Posterior vena cava (tissue), 2 donors: ENCODE measurements at regions not wholly inside any gene's neighbourhood (a gene's known extent, or its start where the extent isn't known, plus 50 kb on each side); places are given as distances from the start of the nearest gene placed in this dataset.
A peak's percentile ranks its signal among the peaks of the same experiment; 100 is the strongest.
"Not testable (repeated sequence)": the region's sequence is repeated elsewhere in the genome, so short reads cannot be mapped to it uniquely, and the experiment has no call there.

Source experiments
- DNase-seq: peaks from one replicate; pipeline ENCODE4 v3.0.0-alpha.2; 2020; ENCODE audit warnings: low spot score
- intact Hi-C, 2 donors: fragments of 100-400 bp; cut with DNase I; formaldehyde crosslinking; loops; one replicate each; pipeline versions ENCODE4 v1.14.1 to v1.14.2; 2022 to 2023
- donor health status: DM: yes; HTN: yes; CAD: no.
- donor health status: DM: yes; HTN: yes; CAD: no.

DNA sequence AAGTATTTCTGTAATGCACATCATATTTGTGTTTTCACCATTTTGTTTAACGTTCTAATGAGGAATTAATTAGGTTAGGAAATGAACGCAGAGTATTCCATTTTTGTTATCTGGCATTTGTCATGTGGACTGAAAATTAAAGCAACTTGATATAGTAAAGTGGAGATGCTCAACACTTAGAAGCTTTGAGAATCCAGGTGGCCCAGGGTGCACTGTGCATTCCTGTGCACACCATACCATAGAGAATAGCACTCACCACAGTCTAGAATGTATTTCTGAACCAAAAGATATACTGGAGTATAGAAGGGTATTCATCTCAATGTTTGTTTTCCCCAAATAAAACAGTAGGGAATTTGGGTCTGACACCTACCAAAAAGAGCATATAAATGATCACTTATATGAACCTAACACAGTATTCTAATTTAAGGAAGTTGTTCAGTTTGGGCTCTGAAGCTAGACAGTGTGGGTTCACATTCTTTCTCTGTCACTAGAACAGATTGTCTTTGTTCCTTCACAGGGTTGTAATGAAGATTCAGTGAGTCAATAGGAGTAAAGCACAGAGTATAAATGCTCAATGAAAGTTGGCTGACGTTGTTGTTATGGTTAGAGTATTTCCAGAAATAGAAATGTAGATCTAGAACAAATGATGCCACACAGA is 125.6 kb upstream of the DMRT1 start:
- DNase-seq = no peak
- intact Hi-C loops = no loop called here

DNA sequence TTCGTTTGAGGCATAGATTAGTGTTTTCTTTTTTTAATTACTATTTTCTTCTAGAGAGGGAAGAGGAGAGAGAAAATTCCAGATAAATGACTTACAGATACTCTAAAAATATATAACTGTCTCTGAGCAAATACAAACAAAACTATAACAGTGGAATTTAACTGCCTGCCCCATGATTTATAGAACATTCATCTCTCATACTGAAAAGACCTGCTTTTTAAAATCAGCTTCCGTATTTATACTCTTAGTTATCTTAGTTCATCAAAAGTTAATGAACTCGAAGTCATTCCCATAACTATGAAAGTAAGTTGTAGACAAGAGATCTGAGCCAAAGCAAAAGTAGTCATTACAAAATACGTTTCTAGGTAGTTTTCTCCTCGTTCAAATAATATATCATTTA is 123.8 kb upstream of the DMRT1 start:
- DNase-seq = no peak
- intact Hi-C loops = no loop called here

DNA sequence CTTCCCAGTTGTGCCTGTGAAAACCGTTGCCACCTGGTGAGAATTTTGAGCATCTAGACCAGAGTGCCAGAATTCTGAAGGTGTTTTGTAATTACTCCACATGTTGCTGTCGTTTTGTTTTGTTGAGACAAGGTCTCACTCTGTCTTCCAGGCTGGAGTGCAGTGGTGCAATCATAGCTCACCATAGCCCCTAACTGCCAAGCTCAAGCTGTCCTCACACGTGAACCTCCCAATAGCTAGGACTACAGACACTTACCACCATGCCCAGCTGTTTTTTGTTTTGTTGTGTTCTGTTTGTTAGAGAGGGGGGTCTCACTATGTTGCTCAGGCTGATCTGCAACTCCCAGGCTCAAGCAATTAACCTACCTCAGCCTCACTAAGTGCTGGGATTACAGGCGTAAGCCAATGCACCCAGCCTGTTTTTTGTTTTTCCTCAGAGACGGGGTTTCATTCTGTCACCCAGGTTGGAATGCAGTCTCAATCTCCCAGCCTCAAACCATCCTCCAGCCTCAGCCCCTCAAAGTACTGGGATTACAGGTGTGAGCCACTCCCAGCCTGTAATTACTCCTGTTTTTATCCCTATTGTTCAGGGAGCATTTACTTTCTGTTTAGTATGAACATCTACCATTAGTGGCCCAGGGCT is 121.1 kb upstream of the DMRT1 start:
- intact Hi-C loops = no loop called here
- no peak for DNase-seq

DNA sequence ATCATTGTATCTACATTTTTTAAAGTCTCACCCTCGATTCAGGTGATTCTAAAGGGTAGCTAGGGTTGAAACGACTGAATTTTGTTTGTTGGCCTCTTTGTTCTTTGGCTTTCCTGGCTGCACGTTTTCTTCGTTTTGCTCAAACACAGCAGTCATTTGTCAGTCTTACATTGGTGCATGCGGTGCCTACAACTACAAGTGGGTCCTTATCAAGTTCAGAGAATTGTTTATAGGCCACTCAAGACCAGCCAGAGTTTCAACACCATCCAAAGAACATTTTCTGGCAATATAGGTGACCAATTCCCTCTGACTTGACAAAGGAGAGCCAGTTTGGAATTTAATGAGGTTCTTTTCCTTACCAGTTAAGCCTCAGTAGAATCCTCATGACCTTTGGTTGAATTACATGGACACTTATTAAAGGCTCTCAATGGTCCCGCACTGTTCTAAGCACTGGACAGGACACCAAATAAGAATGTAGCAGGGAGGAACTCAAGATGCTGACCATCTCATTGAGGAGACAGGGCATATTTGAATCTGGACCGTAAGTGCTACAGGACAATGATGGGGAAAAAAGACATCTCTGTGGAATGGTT is 119.0 kb upstream of the DMRT1 start:
- no peak for DNase-seq
- intact Hi-C loops = no loop called here

DNA sequence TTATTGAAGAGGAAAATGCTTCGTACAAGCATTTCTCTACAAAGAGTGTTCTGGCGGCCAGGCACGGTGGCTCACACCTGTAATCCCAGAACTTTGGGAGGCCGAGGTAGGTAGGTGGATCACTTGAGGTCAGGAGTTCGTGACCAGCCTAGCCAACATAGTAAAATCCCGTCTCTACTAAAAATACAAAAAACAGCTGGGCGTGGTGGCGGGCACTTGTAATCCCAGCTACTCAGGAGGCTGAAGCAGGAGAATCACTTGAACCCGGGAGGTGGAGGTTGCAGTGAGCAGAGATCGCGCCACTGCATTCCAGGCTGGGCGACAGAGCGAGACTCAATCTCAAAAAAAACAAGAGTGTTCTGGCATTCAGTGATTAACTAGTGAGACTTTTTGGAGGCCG is 117.0 kb upstream of the DMRT1 start:
- intact Hi-C loops, DNase-seq: not testable (repeated sequence)

DNA sequence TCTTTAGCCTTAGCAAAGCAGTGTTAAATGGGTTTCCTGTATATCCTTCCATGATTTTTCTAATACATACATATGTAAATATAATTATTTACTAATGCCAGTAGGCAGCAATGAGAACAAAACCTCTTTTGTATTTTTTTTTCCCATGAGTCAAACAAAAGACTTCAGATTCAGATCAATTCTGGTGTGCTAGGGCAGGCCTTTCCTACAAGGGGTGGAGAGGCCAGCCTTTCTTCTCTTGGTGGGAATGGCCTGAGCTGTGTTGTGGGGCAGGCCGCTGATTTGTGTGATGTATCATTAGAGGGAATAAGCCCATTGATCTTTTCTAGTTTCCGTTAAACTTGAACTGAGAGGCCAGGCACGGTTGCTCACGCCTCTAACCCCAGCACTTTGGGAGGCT is 115.5 kb upstream of the DMRT1 start:
- intact Hi-C loops = no loop called here

DNA sequence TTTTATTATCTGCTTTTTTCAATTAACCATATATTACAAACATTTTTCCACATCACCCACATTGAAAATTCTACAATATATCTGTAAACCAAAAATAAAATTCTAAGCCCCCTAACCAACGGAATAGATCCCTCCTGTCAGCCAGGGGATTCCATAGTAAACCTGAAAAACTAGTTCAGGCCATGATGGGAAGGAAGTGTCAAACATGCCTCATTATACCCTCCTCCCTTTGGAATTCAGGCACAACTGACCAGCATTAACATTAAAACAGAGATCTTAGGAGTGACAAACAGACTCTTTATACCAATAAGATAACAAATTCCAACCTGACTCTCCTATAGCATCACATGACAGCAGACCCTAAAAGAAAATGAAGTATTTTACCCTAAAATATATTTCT is 113.7 kb upstream of the DMRT1 start:
- intact Hi-C loops = no loop called here
- DNase-seq = no peak

More for the DNA sequence above, 115.5 kb upstream of the DMRT1 start:
- no peak for DNase-seq

DNA sequence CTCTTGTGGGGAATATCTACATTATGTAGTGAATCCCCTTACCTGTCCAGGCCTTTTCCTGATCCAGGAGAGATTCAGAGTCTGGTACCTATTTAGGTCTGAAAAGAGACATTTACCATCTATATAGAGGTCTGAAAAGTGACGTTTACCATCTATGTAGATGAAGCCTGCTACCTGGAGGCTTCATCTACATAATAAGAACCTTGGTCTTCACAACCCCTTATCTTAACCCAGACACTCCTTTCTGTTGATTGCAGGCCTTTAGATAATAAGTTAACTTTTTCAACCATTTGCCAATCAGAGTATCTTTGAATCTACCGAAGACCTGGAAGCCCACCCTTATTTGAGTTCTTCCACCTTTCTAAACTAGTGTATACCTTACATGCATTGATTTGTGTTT is 113.0 kb upstream of the DMRT1 start:
- intact Hi-C loops = no loop called here
- no peak for DNase-seq

DNA sequence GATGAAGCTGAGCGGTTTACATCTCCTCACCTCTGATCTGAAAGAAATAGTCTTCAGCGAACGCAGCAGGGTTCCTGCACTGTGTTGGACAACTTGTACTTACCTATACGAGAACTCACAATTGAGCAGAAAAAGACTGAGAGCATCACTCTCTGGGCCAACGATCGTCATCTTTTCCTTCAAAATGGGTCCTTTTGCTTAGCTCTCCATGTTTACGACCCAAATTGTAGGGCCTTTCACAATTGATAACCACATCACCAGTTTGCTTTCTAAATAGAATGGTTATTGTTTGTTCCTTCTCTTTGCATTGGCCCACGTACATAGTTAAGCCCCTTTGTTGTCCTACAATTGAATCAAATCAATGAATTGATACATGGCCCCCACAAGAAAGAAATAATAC is 110.0 kb upstream of the DMRT1 start:
- intact Hi-C loops = no loop called here
- no peak for DNase-seq

DNA sequence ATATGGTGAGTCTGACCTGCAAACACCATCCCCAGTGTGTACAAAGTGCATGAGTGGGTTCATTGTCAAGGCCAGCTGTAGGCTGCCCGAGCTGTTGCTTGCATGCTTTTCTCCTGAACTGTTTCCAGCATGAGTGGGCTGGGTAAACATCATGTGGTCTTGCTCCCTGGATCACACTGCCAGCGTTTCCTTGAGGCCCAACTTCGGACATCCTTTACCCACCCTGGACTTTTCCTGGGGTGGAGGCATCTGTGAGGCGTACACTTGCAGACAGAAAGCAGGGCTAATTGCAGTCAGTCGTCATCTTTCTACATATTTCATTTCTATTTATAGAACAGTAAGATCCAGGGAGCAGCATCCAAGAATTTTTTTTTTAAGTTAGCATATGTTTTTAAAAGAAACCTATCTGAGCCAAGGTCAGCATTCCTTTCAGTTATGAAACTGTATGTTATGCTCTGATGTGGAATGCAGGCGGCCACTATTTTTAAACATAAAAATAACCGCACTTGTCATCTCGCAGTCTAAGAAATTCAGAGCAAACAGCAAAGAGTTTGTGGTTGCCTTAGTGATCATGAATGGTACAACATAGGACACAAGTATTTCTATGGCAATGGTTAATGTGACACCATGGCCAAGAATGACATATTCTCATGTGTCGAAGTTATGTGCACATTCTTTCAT is 106.5 kb upstream of the DMRT1 start:
- no peak for DNase-seq
- intact Hi-C loops = loop anchor here in 1 of 2 donors (5.0 kb wide), 1 partner anchor 48 kb away; no protein-coding TSS in a partner anchor

DNA sequence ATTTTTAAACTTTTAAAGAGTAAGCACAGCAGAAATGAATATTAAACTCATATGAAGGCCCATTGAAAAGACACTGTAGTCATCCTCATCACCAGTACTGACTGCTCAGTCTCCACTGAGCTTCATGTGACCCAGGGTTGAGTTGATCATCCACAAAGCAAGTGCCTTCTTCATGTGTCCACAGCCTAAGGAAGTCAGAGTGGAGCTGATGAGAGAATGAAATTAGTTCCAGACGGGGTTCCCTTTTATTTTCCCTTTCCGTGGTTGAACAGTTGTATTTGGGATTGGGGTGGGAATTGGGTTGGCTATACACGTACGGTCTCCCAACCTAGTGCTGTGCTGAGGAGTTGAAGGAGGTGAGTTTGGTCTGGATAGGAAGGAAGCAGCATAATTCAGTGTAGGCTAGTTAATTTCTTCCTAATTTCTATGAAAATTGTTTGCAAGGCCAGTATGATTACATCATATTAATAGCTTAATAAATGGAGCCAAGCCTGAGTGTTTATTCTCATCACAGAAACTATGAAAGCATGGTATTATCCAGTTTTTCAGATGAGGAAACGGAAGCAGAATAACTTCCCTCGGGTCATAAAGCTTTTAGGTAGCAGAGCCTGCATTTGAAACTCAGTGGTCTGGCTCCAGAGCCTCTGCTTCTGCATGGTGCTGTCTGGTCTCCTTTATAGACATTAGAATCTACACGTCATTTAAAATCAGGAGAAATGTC is 103.9 kb upstream of the DMRT1 start:
- intact Hi-C loops = loop anchor here in 1 of 2 donors (5.0 kb wide), 1 partner anchor 50 kb away; no protein-coding TSS in a partner anchor
- DNase-seq = no peak

DNA sequence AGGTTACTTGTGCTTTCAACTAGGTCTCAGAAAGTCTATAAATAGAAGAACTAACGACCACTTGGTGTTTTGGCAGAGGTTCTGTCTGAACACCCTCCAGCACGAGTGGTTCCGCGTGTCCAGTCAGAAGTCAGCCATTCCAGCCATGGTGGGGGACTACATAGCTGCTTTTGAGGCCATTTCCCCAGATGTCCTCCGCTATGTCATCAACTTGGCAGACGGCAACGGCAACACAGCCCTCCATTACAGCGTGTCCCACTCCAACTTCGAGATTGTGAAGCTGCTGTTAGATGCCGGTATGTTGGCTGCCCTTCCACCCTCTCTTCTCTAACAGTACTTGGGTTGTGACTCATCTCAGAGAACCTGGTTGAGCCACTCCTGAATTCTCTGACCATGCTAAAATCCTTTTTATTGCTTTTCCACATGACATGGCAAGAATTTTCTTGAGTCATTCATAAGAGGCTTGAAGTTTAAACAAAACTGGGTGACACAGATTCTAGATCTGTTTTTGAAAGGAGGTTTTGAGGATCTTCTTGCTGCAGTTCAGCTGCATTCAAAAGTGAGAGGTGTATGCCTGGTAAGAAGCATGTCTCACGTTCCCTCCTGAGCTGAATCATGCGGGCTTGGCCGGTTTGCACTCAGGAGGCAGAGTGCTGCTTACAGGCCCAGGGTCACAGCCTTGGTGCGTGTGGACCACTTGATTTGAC is 103.1 kb upstream of the DMRT1 start:
- peak; percentile 88 for DNase-seq
- intact Hi-C loops = loop anchor here in 1 of 2 donors (5.0 kb wide), 1 partner anchor 51 kb away; no protein-coding TSS in a partner anchor

DNA sequence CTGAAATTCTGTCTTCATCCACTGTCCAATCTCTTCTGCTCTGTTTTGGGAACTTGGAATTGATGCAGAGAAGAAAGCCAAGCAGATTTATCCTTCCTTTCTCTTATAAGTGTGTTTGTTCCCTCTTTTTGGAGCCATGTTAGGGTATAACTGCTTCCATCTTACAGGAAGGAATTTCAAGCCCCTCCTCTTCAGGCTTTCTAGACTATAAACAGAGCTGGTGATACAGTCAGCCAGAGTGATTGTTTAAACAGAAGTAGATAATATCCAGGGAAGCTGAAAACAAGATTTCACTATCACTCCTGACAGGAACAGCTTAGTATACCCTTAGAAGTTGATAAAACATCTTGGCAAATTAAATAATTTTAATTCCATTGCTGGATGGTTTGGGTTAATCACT is 102.1 kb upstream of the DMRT1 start:
- intact Hi-C loops = loop anchor here in 1 of 2 donors (5.0 kb wide), 1 partner anchor 52 kb away; no protein-coding TSS in a partner anchor
- no peak for DNase-seq

DNA sequence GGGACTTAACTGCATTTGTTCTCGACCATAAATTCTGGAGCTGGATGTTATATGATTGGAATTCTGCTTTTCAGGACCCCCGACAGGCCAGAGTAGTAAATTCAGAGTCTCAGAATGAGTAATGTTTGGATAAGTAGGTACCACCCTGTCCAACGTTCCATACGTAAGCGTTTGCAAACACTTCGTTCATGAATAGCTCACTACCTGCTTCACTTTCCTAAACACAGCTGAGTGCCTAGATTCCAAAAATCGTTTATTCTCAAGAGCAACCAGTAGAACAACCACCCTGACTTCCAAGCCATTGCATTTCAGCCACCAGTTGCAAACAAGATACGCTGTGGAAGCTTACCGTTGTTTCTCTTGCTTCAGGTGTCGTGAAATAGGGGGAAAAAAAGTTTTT is 101.3 kb upstream of the DMRT1 start:
- DNase-seq = no peak
- intact Hi-C loops = no loop called here

DNA sequence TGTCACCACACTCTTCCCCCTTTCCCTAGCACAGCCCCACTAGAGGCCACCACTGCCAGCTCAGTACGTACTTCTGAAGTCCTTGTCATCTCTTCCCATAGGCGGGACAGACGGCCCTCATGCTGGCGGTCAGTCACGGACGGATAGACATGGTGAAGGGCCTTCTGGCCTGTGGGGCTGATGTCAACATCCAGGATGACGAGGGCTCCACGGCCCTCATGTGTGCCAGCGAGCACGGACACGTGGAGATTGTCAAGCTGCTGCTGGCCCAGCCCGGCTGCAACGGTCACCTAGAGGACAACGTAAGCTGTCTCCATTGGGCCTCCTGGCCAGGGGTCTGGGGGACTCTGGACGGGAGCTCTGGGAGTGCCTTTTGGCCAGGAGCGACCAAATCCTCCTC is 99.4 kb upstream of the DMRT1 start:
- no peak for DNase-seq
- intact Hi-C loops = no loop called here

DNA sequence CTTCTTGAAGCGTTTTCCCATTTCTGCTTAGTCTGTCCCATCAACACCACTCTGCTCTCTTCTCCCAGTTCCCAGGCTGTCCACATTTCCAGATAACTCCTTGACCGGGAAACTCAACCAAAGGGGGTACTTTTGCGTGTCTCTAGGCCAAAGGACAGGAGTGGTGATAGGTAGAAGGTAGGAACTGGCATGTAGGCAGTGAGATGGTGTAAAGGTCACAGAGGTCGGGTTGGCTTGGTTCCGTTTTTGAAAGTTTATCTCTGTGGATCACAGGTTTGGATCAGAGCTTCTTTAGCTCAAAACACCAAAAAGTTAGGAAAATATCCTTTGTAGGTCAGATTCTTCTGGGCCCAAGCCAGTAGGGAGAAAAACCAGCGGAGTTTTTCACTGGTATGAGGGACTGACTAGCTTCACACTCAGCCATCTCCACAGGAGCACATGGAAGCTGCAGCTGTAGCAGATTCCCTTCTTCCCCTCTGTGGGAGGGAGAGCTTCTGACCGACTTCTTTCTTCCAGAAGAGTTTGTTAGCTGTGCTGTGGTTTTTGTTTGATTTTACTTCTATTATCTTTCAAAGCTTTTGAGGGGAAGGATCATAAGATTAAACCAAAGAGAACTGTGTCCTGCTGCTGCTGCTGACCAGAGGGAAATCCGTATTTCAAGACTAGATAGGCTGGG is 98.4 kb upstream of the DMRT1 start:
- intact Hi-C loops = no loop called here

DNA sequence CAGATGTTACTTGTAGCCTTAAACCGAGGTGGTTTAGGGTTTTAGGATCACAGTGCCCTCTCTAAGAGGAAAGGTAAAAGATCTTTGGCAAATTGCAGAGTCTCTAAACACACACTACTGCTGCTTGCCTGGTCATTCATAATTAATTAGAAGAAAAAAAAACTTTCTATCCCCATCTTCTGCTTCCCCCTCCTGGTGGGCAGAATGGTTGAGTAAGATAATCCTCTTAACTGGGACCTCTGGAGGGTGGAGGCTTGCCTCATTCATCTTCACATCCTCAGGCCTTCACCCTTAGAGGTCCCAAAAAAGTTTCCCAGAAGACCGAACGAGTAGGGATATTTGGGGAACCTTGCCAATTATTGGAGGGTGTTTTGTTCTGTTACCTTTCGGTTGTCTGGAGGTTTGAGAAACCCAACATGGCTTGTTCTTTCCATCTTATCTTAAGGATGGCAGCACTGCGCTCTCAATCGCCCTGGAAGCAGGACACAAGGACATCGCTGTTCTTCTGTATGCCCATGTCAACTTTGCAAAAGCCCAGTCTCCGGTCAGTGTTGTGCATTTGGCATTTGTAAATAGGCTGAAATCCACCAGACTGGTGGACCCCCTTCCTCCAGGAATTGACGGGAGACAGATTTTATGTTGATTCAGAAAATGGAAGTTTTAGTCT is 97.3 kb upstream of the DMRT1 start:
- intact Hi-C loops = no loop called here
- no peak for DNase-seq

More for the DNA sequence above, 98.4 kb upstream of the DMRT1 start:
- no peak for DNase-seq
